ENCODE measurements at regions not wholly inside any gene's neighbourhood (a gene's known extent, or its start where the extent isn't known, plus 50 kb on each side); places are given as distances from the start of the nearest gene placed in this dataset.

DNA sequence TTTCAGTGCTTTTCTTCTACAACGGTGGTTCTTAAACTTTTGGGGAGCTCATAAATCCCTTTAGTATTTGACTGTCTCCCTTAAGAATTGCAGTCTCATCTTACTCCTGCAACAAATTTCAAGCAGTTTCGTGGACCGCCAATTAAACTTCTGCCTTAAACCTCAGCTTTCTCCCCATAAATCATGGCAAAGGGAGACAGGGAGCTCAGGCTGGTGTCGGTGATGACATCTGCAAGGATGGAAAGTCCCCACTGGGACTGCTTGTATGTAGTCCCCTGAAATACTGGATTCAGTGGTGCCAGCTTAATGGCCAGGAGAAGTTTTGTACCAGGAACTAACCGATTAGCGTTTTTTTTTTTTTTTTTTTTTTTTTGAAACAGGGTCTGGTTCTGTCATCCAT is 148.7 kb upstream of the ITGA6 start:
- DNase-seq, result no peak
- Histone ChIP-seq H3K4me1 (ENCODE audit: insufficient read depth) (peaks cover 27% of the 10 kb centered on the region), H3K9ac (no peak overlapping the region), H2AFZ (no peak overlapping the region), H3K4me3 (no peak overlapping the region), H3K9me3 (ENCODE audit: low read depth) (no peaks in the 10 kb centered on the region), H3K9me2 (ENCODE audit: insufficient read depth) (no peaks in the 10 kb centered on the region), H3K27me3 (replicated peaks; ENCODE audit: insufficient read depth) (no peaks in the 10 kb centered on the region), H3F3A (ENCODE audit: insufficient read depth) (peaks cover 11% of the 10 kb centered on the region), H4K20me1 (ENCODE audit: insufficient read depth) (no peaks in the 10 kb centered on the region), H3K4me2 (ENCODE audit: unreplicated experiment) (no peak overlapping the region), H3K27ac (no peak overlapping the region), H3K36me3 (ENCODE audit: low read depth) (no peaks in the 10 kb centered on the region), H3K79me2 (ENCODE audit: insufficient read depth) (no peaks in the 10 kb centered on the region)
- no peak for TF ChIP-seq EZH2 (IDR thresholded peaks at IDR 0.05; ENCODE audit: insufficient read depth, poor library complexity, severe bottlenecking)
- no peak for TF ChIP-seq EZH2phosphoT487 (IDR thresholded peaks at IDR 0.05; ENCODE audit: insufficient read depth, low read depth)
- WGBS, 2 experiments (ENCODE audit: low coverage in 1 of 2, low lambda C conversion rate in 2 of 2, missing lambda C conversion rate in 2 of 2), result 65 to 66% methylated on average over 6 of the region's 6 CpGs
- in situ Hi-C loops (cut with MboI), result no loop called here

DNA sequence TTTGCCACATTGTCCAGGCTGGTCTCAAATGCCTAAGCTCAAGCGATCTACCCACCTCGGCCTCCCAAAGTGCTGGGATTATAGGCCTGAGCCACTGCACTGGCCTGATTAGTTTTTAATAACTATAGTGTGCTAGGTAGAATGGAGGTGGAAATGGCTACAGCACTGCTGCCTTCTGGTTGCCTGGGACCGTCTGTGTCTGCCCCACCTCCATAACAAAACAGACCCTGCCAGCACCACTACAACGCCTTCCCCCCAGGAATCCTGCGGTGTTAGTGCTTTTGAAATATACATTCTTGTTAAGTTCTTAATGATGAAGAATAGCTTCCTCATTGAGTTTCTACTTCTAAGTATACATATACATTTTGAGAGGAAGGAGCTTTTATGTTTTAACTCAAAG is 148.2 kb upstream of the ITGA6 start:
- no peaks in the 10 kb centered on the region for H3K79me2 ChIP-seq (ENCODE audit: insufficient read depth)
- H3K4me2 ChIP-seq (ENCODE audit: unreplicated experiment), result no peak overlapping the region
- no peaks in the 10 kb centered on the region for H3K27me3 ChIP-seq (replicated peaks; ENCODE audit: insufficient read depth)
- no peak for TF ChIP-seq EZH2 (IDR thresholded peaks at IDR 0.05; ENCODE audit: insufficient read depth, poor library complexity, severe bottlenecking)
- 84% methylated on average over 5 of the region's 5 CpGs for WGBS, 2 experiments (ENCODE audit: low coverage in 1 of 2, low lambda C conversion rate in 2 of 2, missing lambda C conversion rate in 2 of 2)
- H4K20me1 ChIP-seq (ENCODE audit: insufficient read depth), result no peaks in the 10 kb centered on the region
- H3K4me3 ChIP-seq, result no peak overlapping the region
- peaks cover 31% of the 10 kb centered on the region for H3K4me1 ChIP-seq (ENCODE audit: insufficient read depth)
- in situ Hi-C loops (cut with MboI), result no loop called here
- no peak overlapping the region for H2AFZ ChIP-seq
- no peaks in the 10 kb centered on the region for H3K36me3 ChIP-seq (ENCODE audit: low read depth)
- peaks cover 16% of the 10 kb centered on the region for H3F3A ChIP-seq (ENCODE audit: insufficient read depth)
- no peaks in the 10 kb centered on the region for H3K9me3 ChIP-seq (ENCODE audit: low read depth)
- DNase-seq, result no peak
- no peaks in the 10 kb centered on the region for H3K9me2 ChIP-seq (ENCODE audit: insufficient read depth)
- H3K9ac ChIP-seq, result no peak overlapping the region
- no peak overlapping the region for H3K27ac ChIP-seq

DNA sequence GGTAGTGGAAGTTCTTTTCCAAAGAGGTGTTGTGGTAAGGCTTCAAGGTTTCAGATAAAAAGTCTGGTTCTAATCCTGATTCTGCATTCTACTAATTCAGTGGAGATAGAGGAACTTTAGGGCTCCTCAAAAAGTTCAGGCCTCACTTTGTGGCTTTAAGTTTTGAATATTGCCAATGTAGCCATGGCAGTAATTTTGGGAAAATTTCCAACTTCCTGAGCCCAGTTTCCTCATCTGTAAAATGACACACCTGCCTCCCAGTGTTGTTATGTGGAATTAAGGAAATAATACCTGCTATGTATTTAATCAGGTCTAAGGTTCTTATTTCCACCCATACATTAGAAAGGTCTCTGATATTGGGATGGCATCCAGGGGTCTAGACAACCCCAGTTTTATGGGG is 147.6 kb upstream of the ITGA6 start:
- no peak for DNase-seq
- H3K9ac ChIP-seq, result no peak overlapping the region
- no peaks in the 10 kb centered on the region for H3K9me3 ChIP-seq (ENCODE audit: low read depth)
- no peak overlapping the region for H3K4me3 ChIP-seq
- H3K9me2 ChIP-seq (ENCODE audit: insufficient read depth), result no peaks in the 10 kb centered on the region
- no peak overlapping the region for H3K27ac ChIP-seq
- peaks cover 22% of the 10 kb centered on the region for H3F3A ChIP-seq (ENCODE audit: insufficient read depth)
- no peaks in the 10 kb centered on the region for H3K79me2 ChIP-seq (ENCODE audit: insufficient read depth)
- no peak overlapping the region for H3K4me2 ChIP-seq (ENCODE audit: unreplicated experiment)
- H3K36me3 ChIP-seq (ENCODE audit: low read depth), result no peaks in the 10 kb centered on the region
- H4K20me1 ChIP-seq (ENCODE audit: insufficient read depth), result no peaks in the 10 kb centered on the region
- in situ Hi-C loops (cut with MboI), result no loop called here
- TF ChIP-seq EZH2phosphoT487 (IDR thresholded peaks at IDR 0.05; ENCODE audit: insufficient read depth, low read depth) (no peak), EZH2 (IDR thresholded peaks at IDR 0.05; ENCODE audit: insufficient read depth, poor library complexity, severe bottlenecking) (no peak)
- no peaks in the 10 kb centered on the region for H3K27me3 ChIP-seq (replicated peaks; ENCODE audit: insufficient read depth)
- peaks cover 33% of the 10 kb centered on the region for H3K4me1 ChIP-seq (ENCODE audit: insufficient read depth)
- H2AFZ ChIP-seq, result no peak overlapping the region

DNA sequence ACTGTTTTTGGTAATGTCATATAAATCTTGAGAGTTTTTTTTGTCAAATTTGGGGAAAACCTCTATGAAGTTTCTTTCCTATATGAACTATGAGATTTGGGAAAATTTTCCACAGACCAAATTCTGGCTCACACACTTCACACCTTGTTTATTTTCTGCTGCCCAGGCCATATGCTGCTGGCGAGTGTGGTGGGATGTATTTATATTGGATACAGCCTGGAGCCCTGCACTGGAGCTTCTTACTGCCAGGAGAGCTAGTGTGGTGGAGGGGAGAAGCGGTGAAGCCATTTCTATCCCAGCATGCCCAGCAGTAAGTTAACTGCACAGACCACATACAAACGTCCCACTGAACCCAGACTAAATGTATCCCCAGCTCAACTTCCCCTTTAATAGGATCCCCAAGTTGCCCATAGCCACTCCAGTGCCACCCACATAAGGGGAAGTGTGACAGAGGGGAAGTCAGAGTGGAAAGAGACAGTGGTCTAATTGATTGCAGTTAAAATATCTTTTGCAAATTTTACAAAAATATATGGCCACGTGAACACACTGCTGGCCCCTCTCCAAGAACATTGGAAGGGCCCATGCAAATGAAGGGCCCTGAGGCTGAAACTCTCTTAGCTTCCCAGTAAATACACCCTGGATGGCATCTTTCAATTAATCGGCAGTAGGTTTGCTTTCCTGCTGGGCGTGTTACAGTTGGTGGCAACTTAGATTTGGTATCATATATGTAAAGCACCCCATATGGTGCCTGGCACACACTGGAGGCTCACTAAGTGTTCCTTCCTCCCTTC is 146.6 kb upstream of the ITGA6 start:
- peaks cover 37% of the 10 kb centered on the region for H3K4me1 ChIP-seq (ENCODE audit: insufficient read depth)
- no peaks in the 10 kb centered on the region for H3K27me3 ChIP-seq (replicated peaks; ENCODE audit: insufficient read depth)
- no peak overlapping the region for H3K4me3 ChIP-seq
- no peak overlapping the region for H3K9ac ChIP-seq
- no peaks in the 10 kb centered on the region for H3K9me3 ChIP-seq (ENCODE audit: low read depth)
- H3K9me2 ChIP-seq (ENCODE audit: insufficient read depth), result no peaks in the 10 kb centered on the region
- H3K79me2 ChIP-seq (ENCODE audit: insufficient read depth), result no peaks in the 10 kb centered on the region
- in situ Hi-C loops (cut with MboI), result no loop called here
- no peaks in the 10 kb centered on the region for H3K36me3 ChIP-seq (ENCODE audit: low read depth)
- no peak overlapping the region for H3K27ac ChIP-seq
- no peak overlapping the region for H3K4me2 ChIP-seq (ENCODE audit: unreplicated experiment)
- no peaks in the 10 kb centered on the region for H4K20me1 ChIP-seq (ENCODE audit: insufficient read depth)
- 71 to 75% methylated on average over 6 of the region's 6 CpGs for whole genome bisulfite sequencing, 2 experiments (ENCODE audit: low coverage in 1 of 2, low lambda C conversion rate in 2 of 2, missing lambda C conversion rate in 2 of 2)
- H3F3A ChIP-seq (ENCODE audit: insufficient read depth), result peaks cover 29% of the 10 kb centered on the region
- TF ChIP-seq EZH2 (IDR thresholded peaks at IDR 0.05; ENCODE audit: insufficient read depth, poor library complexity, severe bottlenecking), result no peak
- TF ChIP-seq EZH2phosphoT487 (IDR thresholded peaks at IDR 0.05; ENCODE audit: insufficient read depth, low read depth), result no peak
- no peak for DNase-seq
- H2AFZ ChIP-seq, result no peak overlapping the region

Data from GM23248 (cell line).